OCI-LY1 (cell line): ENCODE measurements at regions not wholly inside any gene's neighbourhood (a gene's known extent, or its start where the extent isn't known, plus 50 kb on each side); places are given as distances from the start of the nearest gene placed in this dataset.

ENCODE experiments used
- H2AFZ ChIP-seq: fragments of 200-600 bp; sonication (generic), shearing (Covaris generic); 2 replicates; pipeline ENCODE4 v1.6.0; 2014; ENCODE audit warnings: antibody characterized with exemption, mild to moderate bottlenecking, low read length
- H3F3A ChIP-seq: fragments of 200-600 bp; sonication (generic), shearing (Covaris generic); 2 replicates; pipeline ENCODE4 v1.6.0; 2014; ENCODE audit warnings: mild to moderate bottlenecking, antibody characterized with exemption, low read length, moderate library complexity; ENCODE audit not compliant: insufficient read depth
- H3K27ac ChIP-seq: fragments of 200-600 bp; sonication (generic); 2 replicates; pipeline ENCODE4 v1.5.1; 2014; ENCODE audit warnings: low read length, mixed run types, mild to moderate bottlenecking, low read depth; ENCODE audit not compliant: poor library complexity, severe bottlenecking
- H3K27me3 ChIP-seq: fragments of 200-600 bp; sonication (generic); 2 replicates; pipeline ENCODE4 v1.6.0; 2014; ENCODE audit warnings: antibody characterized with exemption, mild to moderate bottlenecking, low read length, moderate library complexity; ENCODE audit not compliant: insufficient read depth
- H3K36me3 ChIP-seq: fragments of 200-600 bp; sonication (generic); 2 replicates; pipeline ENCODE4 v1.6.1; 2014; ENCODE audit warnings: mild to moderate bottlenecking, antibody characterized with exemption, low read length, moderate library complexity, mixed read lengths; ENCODE audit not compliant: insufficient read depth
- H3K4me1 ChIP-seq: fragments of 200-600 bp; sonication (generic); 2 replicates; pipeline ENCODE4 v1.5.1; 2014; ENCODE audit warnings: mild to moderate bottlenecking, low read length, moderate library complexity; ENCODE audit not compliant: insufficient read depth, severe bottlenecking
- H3K4me2 ChIP-seq: fragments of 200-600 bp; sonication (generic), shearing (Covaris generic); 2 replicates; pipeline ENCODE4 v1.6.1; 2014; ENCODE audit warnings: low read length
- H3K4me3 ChIP-seq: fragments of 200-600 bp; sonication (generic); 2 replicates; pipeline ENCODE4 v1.5.1; 2014; ENCODE audit warnings: low read length, low read depth, mild to moderate bottlenecking, mixed read lengths; ENCODE audit not compliant: poor library complexity, severe bottlenecking
- H3K79me2 ChIP-seq: fragments of 200-600 bp; shearing (Covaris generic); 2 replicates; pipeline ENCODE4 v1.6.1; 2016; ENCODE audit warnings: mixed run types, low read length, mixed read lengths; ENCODE audit not compliant: insufficient read depth
- H3K9ac ChIP-seq: fragments of 200-600 bp; sonication (generic), shearing (Covaris generic); 2 replicates; pipeline ENCODE4 v1.6.1; 2014; ENCODE audit warnings: mild to moderate bottlenecking, low read length, mixed read lengths
- H3K9me2 ChIP-seq: fragments of 200-600 bp; sonication (generic), shearing (Covaris generic); 2 replicates; pipeline ENCODE4 v1.6.1; 2014; ENCODE audit warnings: low read depth, mild to moderate bottlenecking, low read length, mixed read lengths
- H3K9me3 ChIP-seq: fragments of 200-600 bp; shearing (Covaris generic); 2 replicates; pipeline ENCODE4 v1.6.1; 2014; ENCODE audit warnings: low read length, mixed read lengths
- H4K20me1 ChIP-seq: fragments of 200-600 bp; sonication (generic), shearing (Covaris generic); 2 replicates; pipeline ENCODE4 v1.6.0; 2016; ENCODE audit warnings: mild to moderate bottlenecking, low read length; ENCODE audit not compliant: insufficient read depth
- CTCF ChIP-seq: fragments of 200-600 bp; sonication (generic), shearing (Covaris generic); IDR thresholded peaks from 2 replicates; pipeline ENCODE4 v1.5.1; 2017; ENCODE audit warnings: mild to moderate bottlenecking, antibody characterized with exemption, low read length, moderate library complexity, mixed read lengths
- EZH2 ChIP-seq: fragments of 200-600 bp; sonication (generic), shearing (Covaris generic); IDR thresholded peaks from 2 replicates; pipeline ENCODE4 v1.8.0; 2017; ENCODE audit warnings: borderline replicate concordance, mixed run types, mild to moderate bottlenecking, antibody characterized with exemption, low read length, moderate library complexity, mixed read lengths

- H2AFZ ChIP-seq = no peak overlapping the region
- TF ChIP-seq CTCF (no peak), EZH2 (no peak)
- H3F3A ChIP-seq = no peaks in the 10 kb centered on the region
- no peaks in the 10 kb centered on the region for H3K9me2 ChIP-seq
- H3K27me3 ChIP-seq = no peaks in the 10 kb centered on the region
- no peaks in the 10 kb centered on the region for H3K9me3 ChIP-seq
- no peaks in the 10 kb centered on the region for H3K36me3 ChIP-seq
- no peaks in the 10 kb centered on the region for H3K4me1 ChIP-seq
- no peaks in the 10 kb centered on the region for H4K20me1 ChIP-seq
- H3K4me3 ChIP-seq = no peak overlapping the region
- no peak overlapping the region for H3K9ac ChIP-seq
- H3K79me2 ChIP-seq = no peaks in the 10 kb centered on the region
- no peak overlapping the region for H3K27ac ChIP-seq
- no peak overlapping the region for H3K4me2 ChIP-seq
Measured at GRCh38 chrX:8018934-8019333, 91.7 kb upstream of the PNPLA4 start.

- no peak for TF ChIP-seq CTCF
- TF ChIP-seq EZH2 = no peak
- Histone ChIP-seq H3K4me1 (no peaks in the 10 kb centered on the region), H3K4me3 (no peak overlapping the region), H3K9me3 (no peaks in the 10 kb centered on the region), H2AFZ (no peak overlapping the region), H3K36me3 (no peaks in the 10 kb centered on the region), H3K9ac (no peak overlapping the region), H3K79me2 (no peaks in the 10 kb centered on the region), H4K20me1 (no peaks in the 10 kb centered on the region), H3K27me3 (no peaks in the 10 kb centered on the region), H3F3A (no peaks in the 10 kb centered on the region), H3K4me2 (no peak overlapping the region), H3K9me2 (no peaks in the 10 kb centered on the region), H3K27ac (no peak overlapping the region)
Measured at GRCh38 chrX:8010105-8010504, 82.9 kb upstream of the PNPLA4 start.

- no peaks in the 10 kb centered on the region for H4K20me1 ChIP-seq
Measured at GRCh38 chrX:8005678-8006347, 78.6 kb upstream of the PNPLA4 start.

More at GRCh38 chrX:8005678-8006347, 78.6 kb upstream of the PNPLA4 start:
- Histone ChIP-seq H3K9me2 (no peaks in the 10 kb centered on the region), H3K4me2 (no peak overlapping the region), H3K36me3 (no peaks in the 10 kb centered on the region), H2AFZ (no peak overlapping the region), H3K4me3 (no peak overlapping the region), H3K27ac (no peak overlapping the region), H3K79me2 (no peaks in the 10 kb centered on the region), H3K9ac (no peak overlapping the region), H3F3A (no peaks in the 10 kb centered on the region), H3K9me3 (no peaks in the 10 kb centered on the region), H3K4me1 (no peaks in the 10 kb centered on the region), H3K27me3 (no peaks in the 10 kb centered on the region)
- no peak for TF ChIP-seq EZH2
- no peak for TF ChIP-seq CTCF
